Activated CD8-positive, alpha-beta T cell treated with anti-CD3 and anti-CD28 coated beads, Interleukin-2, amount 10 ng/mL, durations not matched to agents 7 days and 5 days (primary cell): ENCODE measurements at regions not wholly inside any gene's neighbourhood (a gene's known extent, or its start where the extent isn't known, plus 50 kb on each side); places are given as distances from the start of the nearest gene placed in this dataset.

Source experiments
- ATAC-seq: fragments of 150-1000 bp; cut with Tn5 transposase; one replicate; pipeline ENCODE4 v1.10.0; 2021; ENCODE audit warnings: moderate library complexity
- CTCF ChIA-PET: fragments of 350-600 bp; sonication (Branson Sonifier 250); formaldehyde crosslinking; loops from one replicate; lab custom pipeline; 2021; ENCODE audit warnings: antibody characterized with exemption; lab: Charles Lee
- POLR2A ChIA-PET: fragments of 350-600 bp; sonication (Branson Sonifier 250); formaldehyde crosslinking; loops from one replicate; lab custom pipeline; 2021; ENCODE audit warnings: antibody characterized with exemption; lab: Charles Lee
- DNase-seq: peaks from one replicate; pipeline ENCODE4 v3.0.0-alpha.2; 2020
- H3K27ac Mint-ChIP-seq: one replicate; pipeline ENCODE4 v1.8.0; 2021; ENCODE audit warnings: mild to moderate bottlenecking, mixed read lengths
- H3K27me3 Mint-ChIP-seq: one replicate; pipeline ENCODE4 v1.8.0; 2021; ENCODE audit warnings: low read depth, mixed read lengths
- H3K36me3 Mint-ChIP-seq: one replicate; pipeline ENCODE4 v1.8.0; 2021; ENCODE audit warnings: low read depth, mixed read lengths
- H3K4me1 Mint-ChIP-seq: one replicate; pipeline ENCODE4 v1.8.0; 2021; ENCODE audit warnings: low read depth, mixed read lengths
- H3K4me3 Mint-ChIP-seq: one replicate; pipeline ENCODE4 v1.8.0; 2021; ENCODE audit warnings: mild to moderate bottlenecking, mixed read lengths
- H3K9me3 Mint-ChIP-seq: one replicate; pipeline ENCODE4 v1.8.0; 2022; ENCODE audit warnings: mixed read lengths; ENCODE audit not compliant: insufficient read depth

DNA sequence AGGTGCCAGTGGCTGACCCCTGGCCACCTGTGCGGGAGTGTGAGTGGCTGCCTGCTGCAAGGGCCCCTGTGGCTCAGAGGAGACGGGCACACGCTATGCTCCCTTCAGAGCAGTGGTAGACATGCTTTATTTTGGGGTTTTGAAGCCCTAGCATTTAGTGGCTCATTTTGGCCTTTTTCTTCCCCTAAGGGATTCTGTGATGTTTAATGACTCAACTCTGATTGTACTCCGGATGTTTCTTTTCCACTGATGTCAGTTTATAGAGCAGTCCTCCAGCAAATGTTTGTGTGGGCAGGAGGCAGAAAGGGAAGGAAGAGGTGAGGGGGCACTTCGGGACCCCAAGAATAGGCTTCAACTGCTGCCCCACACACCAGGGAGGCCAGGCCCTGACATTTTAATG is 288.9 kb upstream of the C2CD4B start:
- DNase-seq: no peak
- no peak for ATAC-seq
- no peaks in the 10 kb centered on the region for H3K27me3 Mint-ChIP-seq
- ChIA-PET CTCF (no interaction called here), POLR2A (no interaction called here)
- no peak overlapping the region for H3K27ac Mint-ChIP-seq
- H3K9me3 Mint-ChIP-seq: no peaks in the 10 kb centered on the region
- H3K36me3 Mint-ChIP-seq: no peaks in the 10 kb centered on the region
- H3K4me3 Mint-ChIP-seq: no peak overlapping the region
- H3K4me1 Mint-ChIP-seq: no peaks in the 10 kb centered on the region

GRCh38 chr15:62454567-62455172 is 289.6 kb upstream of the C2CD4B start:
- no peaks in the 10 kb centered on the region for H3K4me1 Mint-ChIP-seq
- no peaks in the 10 kb centered on the region for H3K9me3 Mint-ChIP-seq
- POLR2A ChIA-PET: no interaction called here
- no peaks in the 10 kb centered on the region for H3K27me3 Mint-ChIP-seq
- ATAC-seq (no peak), DNase-seq (no peak)
- CTCF ChIA-PET: no interaction called here
- H3K27ac Mint-ChIP-seq: no peak overlapping the region
- H3K36me3 Mint-ChIP-seq: no peaks in the 10 kb centered on the region
- no peak overlapping the region for H3K4me3 Mint-ChIP-seq

GRCh38 chr15:62455441-62455921 is 290.4 kb upstream of the C2CD4B start:
- Mint-ChIP-seq H3K27me3 (no peaks in the 10 kb centered on the region), H3K4me1 (no peaks in the 10 kb centered on the region), H3K36me3 (no peaks in the 10 kb centered on the region), H3K27ac (no peak overlapping the region), H3K4me3 (no peak overlapping the region), H3K9me3 (no peaks in the 10 kb centered on the region)
- DNase-seq (no peak), ATAC-seq (no peak)
- ChIA-PET POLR2A (no interaction called here), CTCF (no interaction called here)

GRCh38 chr15:62456011-62456920 is 291.2 kb upstream of the C2CD4B start:
- ChIA-PET CTCF (no interaction called here), POLR2A (no interaction called here)
- Mint-ChIP-seq H3K27ac (no peak overlapping the region), H3K4me3 (no peak overlapping the region), H3K9me3 (no peaks in the 10 kb centered on the region), H3K4me1 (no peaks in the 10 kb centered on the region), H3K36me3 (no peaks in the 10 kb centered on the region), H3K27me3 (no peaks in the 10 kb centered on the region)
- ATAC-seq (no peak), DNase-seq (no peak)

- H3K27me3 Mint-ChIP-seq: no peaks in the 10 kb centered on the region
- H3K27ac Mint-ChIP-seq: no peak overlapping the region
- ChIA-PET CTCF (no interaction called here), POLR2A (no interaction called here)
- no peak overlapping the region for H3K4me3 Mint-ChIP-seq
- H3K4me1 Mint-ChIP-seq: no peaks in the 10 kb centered on the region
- H3K36me3 Mint-ChIP-seq: no peaks in the 10 kb centered on the region
- no peak for ATAC-seq
- no peaks in the 10 kb centered on the region for H3K9me3 Mint-ChIP-seq
- no peak for DNase-seq
Measured at GRCh38 chr15:62457100-62457499, 292.0 kb upstream of the C2CD4B start.

GRCh38 chr15:62459875-62460274 is 294.8 kb upstream of the C2CD4B start:
- no peaks in the 10 kb centered on the region for H3K9me3 Mint-ChIP-seq
- H3K36me3 Mint-ChIP-seq: no peaks in the 10 kb centered on the region
- H3K27me3 Mint-ChIP-seq: peaks cover 1% of the 10 kb centered on the region
- H3K4me1 Mint-ChIP-seq: no peaks in the 10 kb centered on the region
- POLR2A ChIA-PET: no interaction called here
- ATAC-seq (no peak), DNase-seq (no peak)
- CTCF ChIA-PET: no interaction called here
- H3K4me3 Mint-ChIP-seq: no peak overlapping the region
- no peak overlapping the region for H3K27ac Mint-ChIP-seq

DNA sequence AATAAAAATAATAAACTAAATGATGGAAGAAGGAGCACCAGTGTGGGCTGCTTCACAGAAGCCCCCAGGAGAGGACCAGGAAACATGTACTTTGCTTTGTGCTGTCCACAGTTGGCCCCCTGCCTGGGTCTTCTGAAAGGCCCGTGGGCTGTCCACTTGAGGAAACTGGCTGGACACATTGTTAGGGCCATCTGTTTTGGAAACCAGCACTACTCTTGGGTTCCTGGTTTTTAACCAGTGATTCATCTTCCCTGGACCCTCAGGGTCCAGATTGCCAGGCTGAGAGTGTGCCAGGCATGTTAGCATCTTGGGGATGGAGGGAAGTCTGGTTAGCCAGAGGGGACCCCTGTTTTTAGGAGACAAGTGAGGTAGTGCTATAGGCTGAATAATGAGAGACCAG is 297.2 kb upstream of the C2CD4B start:
- DNase-seq (no peak), ATAC-seq (no peak)
- Mint-ChIP-seq H3K4me1 (no peaks in the 10 kb centered on the region), H3K9me3 (no peaks in the 10 kb centered on the region), H3K27ac (no peak overlapping the region), H3K4me3 (no peak overlapping the region), H3K36me3 (no peaks in the 10 kb centered on the region), H3K27me3 (peaks cover 2% of the 10 kb centered on the region)
- ChIA-PET CTCF (no interaction called here), POLR2A (no interaction called here)

- no peak overlapping the region for H3K27ac Mint-ChIP-seq
- no peaks in the 10 kb centered on the region for H3K4me1 Mint-ChIP-seq
- ATAC-seq: no peak
- H3K36me3 Mint-ChIP-seq: no peaks in the 10 kb centered on the region
- DNase-seq: no peak
- ChIA-PET CTCF (no interaction called here), POLR2A (no interaction called here)
- H3K9me3 Mint-ChIP-seq: no peaks in the 10 kb centered on the region
- H3K27me3 Mint-ChIP-seq: peaks cover 2% of the 10 kb centered on the region
- H3K4me3 Mint-ChIP-seq: no peak overlapping the region
Measured at GRCh38 chr15:62462721-62463120, 297.6 kb upstream of the C2CD4B start.

GRCh38 chr15:62464705-62465104 is 299.6 kb upstream of the C2CD4B start:
- Mint-ChIP-seq H3K27ac (no peak overlapping the region), H3K36me3 (no peaks in the 10 kb centered on the region), H3K4me1 (no peaks in the 10 kb centered on the region), H3K27me3 (peaks cover 2% of the 10 kb centered on the region), H3K9me3 (no peaks in the 10 kb centered on the region), H3K4me3 (no peak overlapping the region)
- no peak for ATAC-seq
- no peak for DNase-seq
- POLR2A ChIA-PET: no interaction called here
- CTCF ChIA-PET: interaction anchor here (0.6 kb wide), 1 partner anchor 412 kb away, joined by 4 read pairs; no protein-coding TSS in a partner anchor

DNA sequence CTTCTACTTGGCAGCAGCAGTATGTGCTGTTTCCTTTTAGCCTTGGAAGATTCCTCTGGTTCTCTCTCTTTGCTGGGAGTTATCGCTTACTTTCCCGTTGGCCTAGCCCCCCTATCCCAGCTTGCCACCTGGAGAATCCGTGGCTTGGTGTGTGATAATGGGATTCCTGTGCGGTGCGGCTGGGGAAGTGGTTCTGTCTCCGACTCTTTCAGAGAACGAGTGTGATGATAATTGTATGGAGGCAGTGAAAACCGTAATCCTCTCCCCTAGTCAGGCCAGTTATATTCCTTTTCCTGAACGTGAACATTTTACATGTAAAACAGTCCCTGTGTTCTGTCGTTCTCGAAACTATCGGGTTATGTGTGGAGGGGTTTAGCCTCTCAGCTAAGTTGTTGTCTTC is 300.1 kb upstream of the C2CD4B start:
- no peaks in the 10 kb centered on the region for H3K9me3 Mint-ChIP-seq
- no peak overlapping the region for H3K4me3 Mint-ChIP-seq
- no peaks in the 10 kb centered on the region for H3K4me1 Mint-ChIP-seq
- DNase-seq: no peak
- ATAC-seq: no peak
- ChIA-PET CTCF (no interaction called here), POLR2A (no interaction called here)
- H3K36me3 Mint-ChIP-seq: no peaks in the 10 kb centered on the region
- peaks cover 2% of the 10 kb centered on the region for H3K27me3 Mint-ChIP-seq
- no peak overlapping the region for H3K27ac Mint-ChIP-seq

- no peak overlapping the region for H3K27ac Mint-ChIP-seq
- CTCF ChIA-PET: no interaction called here
- POLR2A ChIA-PET: no interaction called here
- H3K27me3 Mint-ChIP-seq: peaks cover 2% of the 10 kb centered on the region
- H3K4me1 Mint-ChIP-seq: no peaks in the 10 kb centered on the region
- H3K9me3 Mint-ChIP-seq: no peaks in the 10 kb centered on the region
- ATAC-seq (no peak), DNase-seq (no peak)
- no peaks in the 10 kb centered on the region for H3K36me3 Mint-ChIP-seq
- H3K4me3 Mint-ChIP-seq: no peak overlapping the region
Measured at GRCh38 chr15:62469478-62469873, 304.4 kb upstream of the C2CD4B start.

GRCh38 chr15:62469874-62470688 is 305.0 kb upstream of the C2CD4B start:
- Mint-ChIP-seq H3K9me3 (no peaks in the 10 kb centered on the region), H3K27ac (no peak overlapping the region), H3K36me3 (no peaks in the 10 kb centered on the region), H3K4me1 (no peaks in the 10 kb centered on the region), H3K27me3 (no peaks in the 10 kb centered on the region), H3K4me3 (no peak overlapping the region)
- POLR2A ChIA-PET: no interaction called here
- ATAC-seq (no peak), DNase-seq (no peak)
- CTCF ChIA-PET: no interaction called here
